ENCODE measurements at regions not wholly inside any gene's neighbourhood (a gene's known extent, or its start where the extent isn't known, plus 50 kb on each side); places are given as distances from the start of the nearest gene placed in this dataset.

- peaks cover 0 to 59% (median 18%) of the 10 kb centered on the region in 3 donors for H3K4me1 ChIP-seq
- no peaks in the 10 kb centered on the region for H3K36me3 ChIP-seq
- no peaks in the 10 kb centered on the region for H3K27me3 ChIP-seq
- H3K9me3 ChIP-seq: no peaks in the 10 kb centered on the region
- ATAC-seq: peak; percentile 75
- no peak for TF ChIP-seq POLR2A (IDR thresholded peaks at IDR 0.05)
- TF ChIP-seq EP300 (IDR thresholded peaks at IDR 0.05): no peak
- no peak for TF ChIP-seq POLR2AphosphoS5 (IDR thresholded peaks at IDR 0.05)
- TF ChIP-seq, protein P1, sequence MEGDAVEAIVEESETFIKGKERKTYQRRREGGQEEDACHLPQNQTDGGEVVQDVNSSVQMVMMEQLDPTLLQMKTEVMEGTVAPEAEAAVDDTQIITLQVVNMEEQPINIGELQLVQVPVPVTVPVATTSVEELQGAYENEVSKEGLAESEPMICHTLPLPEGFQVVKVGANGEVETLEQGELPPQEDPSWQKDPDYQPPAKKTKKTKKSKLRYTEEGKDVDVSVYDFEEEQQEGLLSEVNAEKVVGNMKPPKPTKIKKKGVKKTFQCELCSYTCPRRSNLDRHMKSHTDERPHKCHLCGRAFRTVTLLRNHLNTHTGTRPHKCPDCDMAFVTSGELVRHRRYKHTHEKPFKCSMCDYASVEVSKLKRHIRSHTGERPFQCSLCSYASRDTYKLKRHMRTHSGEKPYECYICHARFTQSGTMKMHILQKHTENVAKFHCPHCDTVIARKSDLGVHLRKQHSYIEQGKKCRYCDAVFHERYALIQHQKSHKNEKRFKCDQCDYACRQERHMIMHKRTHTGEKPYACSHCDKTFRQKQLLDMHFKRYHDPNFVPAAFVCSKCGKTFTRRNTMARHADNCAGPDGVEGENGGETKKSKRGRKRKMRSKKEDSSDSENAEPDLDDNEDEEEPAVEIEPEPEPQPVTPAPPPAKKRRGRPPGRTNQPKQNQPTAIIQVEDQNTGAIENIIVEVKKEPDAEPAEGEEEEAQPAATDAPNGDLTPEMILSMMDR (IDR thresholded peaks at IDR 0.05): no peak
- H3K4me3 ChIP-seq: no peak overlapping the region
- H3K27ac ChIP-seq: peak overlapping the region; percentile 27 to 60 (median 38)
- WGBS, 2 donors (ENCODE audit: low coverage in 1 of 2): 25 to 41% methylated on average over 5 to 6 of the region's 6 CpGs
These were observed 278.6 kb upstream of the KLF3 start for GRCh38 chr4:38385093-38386004.

DNA sequence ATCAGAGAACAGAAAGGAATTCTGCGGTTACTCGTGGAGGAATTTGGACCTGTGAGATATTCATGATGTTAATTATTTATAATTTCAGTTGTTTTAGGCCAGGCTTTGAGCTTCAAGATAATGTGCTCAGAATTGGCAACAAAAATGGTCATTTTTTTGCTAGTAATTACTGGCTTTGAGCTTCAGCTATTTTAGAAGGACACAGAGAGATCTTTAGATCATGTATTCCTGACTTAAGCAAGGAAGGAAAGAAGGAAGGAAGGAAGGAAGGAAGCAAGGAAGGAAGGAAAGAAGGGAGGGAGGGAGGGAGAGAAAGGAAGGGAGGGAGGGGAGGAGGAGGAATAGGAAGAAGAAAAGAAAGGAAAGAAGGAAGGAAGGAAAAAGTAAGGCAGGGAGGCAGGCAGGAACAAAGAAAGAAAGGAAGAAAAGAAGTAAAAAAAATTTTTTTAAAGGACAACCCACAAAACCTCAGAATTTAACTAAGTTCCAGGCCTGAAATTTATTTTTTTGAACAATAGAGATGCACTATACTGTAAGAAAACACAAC, 277.9 kb upstream of the KLF3 start:
- H3K4me3 ChIP-seq: no peak overlapping the region
- H3K9me3 ChIP-seq: no peaks in the 10 kb centered on the region
- H3K27me3 ChIP-seq: no peaks in the 10 kb centered on the region
- TF ChIP-seq, protein P1 (IDR thresholded peaks at IDR 0.05): no peak
- no peak for TF ChIP-seq POLR2A (IDR thresholded peaks at IDR 0.05)
- no peak for TF ChIP-seq POLR2AphosphoS5 (IDR thresholded peaks at IDR 0.05)
- TF ChIP-seq EP300 (IDR thresholded peaks at IDR 0.05): no peak
- no peak for ATAC-seq
- H3K4me1 ChIP-seq: peaks cover 0 to 59% (median 18%) of the 10 kb centered on the region in 3 donors
- peak overlapping the region in 2 of 4 donors; percentile 20 to 38 for H3K27ac ChIP-seq
- WGBS, 2 donors (ENCODE audit: low coverage in 1 of 2): 41 to 60% methylated on average over 2 of the region's 2 CpGs
- no peaks in the 10 kb centered on the region for H3K36me3 ChIP-seq

DNA sequence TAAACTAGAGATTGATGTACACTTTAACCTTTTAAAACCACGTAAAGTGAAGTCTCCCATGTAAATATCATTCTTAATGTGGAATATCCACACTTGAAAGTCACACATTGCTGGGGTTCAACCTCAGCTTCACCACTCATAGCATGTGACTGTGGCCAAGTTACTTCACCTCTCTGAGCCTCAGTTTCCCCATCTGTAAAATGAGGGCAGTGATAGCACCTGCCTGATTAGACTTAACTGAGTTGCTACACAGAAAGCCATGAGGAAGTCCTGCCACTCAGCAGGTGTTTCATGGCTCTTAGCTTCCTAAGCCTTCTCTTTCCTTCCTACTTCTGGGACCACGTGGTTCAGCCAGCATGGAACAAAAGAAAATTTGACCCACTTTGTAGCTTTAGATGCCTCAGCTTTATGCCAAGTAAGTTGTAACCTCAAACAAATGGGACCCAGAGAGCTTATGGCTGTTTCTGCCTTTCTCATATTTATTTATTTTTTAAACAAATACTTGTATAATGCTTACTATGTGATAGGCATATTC, 277.3 kb upstream of the KLF3 start:
- H3K27me3 ChIP-seq: no peaks in the 10 kb centered on the region
- no peaks in the 10 kb centered on the region for H3K36me3 ChIP-seq
- H3K9me3 ChIP-seq: peaks cover 0 to under 1% (median 0%) of the 10 kb centered on the region in 3 donors
- no peak overlapping the region for H3K27ac ChIP-seq
- H3K4me3 ChIP-seq: no peak overlapping the region
- WGBS, 2 donors (ENCODE audit: low coverage in 1 of 2): 66 to 74% methylated on average over 2 of the region's 2 CpGs
- no peak for ATAC-seq
- no peak for TF ChIP-seq POLR2A (IDR thresholded peaks at IDR 0.05)
- no peak for TF ChIP-seq POLR2AphosphoS5 (IDR thresholded peaks at IDR 0.05)
- TF ChIP-seq, protein P1 (IDR thresholded peaks at IDR 0.05): no peak
- no peak for TF ChIP-seq EP300 (IDR thresholded peaks at IDR 0.05)
- peaks cover 0 to 59% (median 18%) of the 10 kb centered on the region in 3 donors for H3K4me1 ChIP-seq

GRCh38 chr4:38387348-38387747, 276.7 kb upstream of the KLF3 start:
- Histone ChIP-seq H3K4me1 (peaks cover 0 to 57% (median 18%) of the 10 kb centered on the region in 3 donors), H3K9me3 (peaks cover 0 to 7% (median 0%) of the 10 kb centered on the region in 3 donors), H3K27ac (no peak overlapping the region), H3K4me3 (no peak overlapping the region), H3K27me3 (no peaks in the 10 kb centered on the region), H3K36me3 (no peaks in the 10 kb centered on the region)
- 27 to 50% methylated on average over 1 of the region's 1 CpG for WGBS, 2 donors (ENCODE audit: low coverage in 1 of 2)
- TF ChIP-seq POLR2AphosphoS5 (IDR thresholded peaks at IDR 0.05) (peak; percentile 53), EP300 (IDR thresholded peaks at IDR 0.05) (no peak)
- TF ChIP-seq, protein P1 (IDR thresholded peaks at IDR 0.05): no peak
- ATAC-seq: peak; percentile 79

Data from gastroesophageal sphincter (tissue), 4 donors.